Astrocyte (in vitro differentiated cells and primary cell): ENCODE measurements at regions not wholly inside any gene's neighbourhood (a gene's known extent, or its start where the extent isn't known, plus 50 kb on each side); places are given as distances from the start of the nearest gene placed in this dataset.

ENCODE experiments used
- DNase-seq: peaks from one replicate; pipeline ENCODE4 v3.0.0-alpha.2; 2010; ENCODE audit warnings: low read depth
- FAIRE-seq: peaks from 2 replicates; lab custom pipeline; 2011; peaks lifted over from hg19 to GRCh38; lab: Jason Lieb, UNC
- H2AFZ ChIP-seq: 2 replicates; pipeline ENCODE4 v1.6.0; 2012; ENCODE audit warnings: low read depth, low read length, inconsistent platforms
- H3K27ac ChIP-seq: 2 replicates; pipeline ENCODE4 v1.5.1; 2011; ENCODE audit warnings: low read depth, low read length, inconsistent platforms
- H3K27me3 ChIP-seq: 2 replicates; pipeline ENCODE4 v1.6.0; 2011; ENCODE audit warnings: low read length, inconsistent platforms; ENCODE audit not compliant: insufficient read depth
- H3K36me3 ChIP-seq: 2 replicates; pipeline ENCODE4 v1.5.1; 2011; ENCODE audit warnings: low read length, inconsistent platforms; ENCODE audit not compliant: insufficient read depth
- H3K4me1 ChIP-seq: 2 replicates; pipeline ENCODE4 v1.5.1; 2011; ENCODE audit warnings: low read length, inconsistent platforms; ENCODE audit not compliant: insufficient read depth
- H3K4me2 ChIP-seq: 2 replicates; pipeline ENCODE4 v1.6.0; 2012; ENCODE audit warnings: low read length, inconsistent platforms
- H3K4me3 ChIP-seq: 2 replicates; pipeline ENCODE4 v1.5.1; 2011; ENCODE audit warnings: low read depth, mild to moderate bottlenecking, low read length, inconsistent platforms; ENCODE audit not compliant: insufficient read depth
- H3K79me2 ChIP-seq: 2 replicates; pipeline ENCODE4 v1.6.0; 2012; ENCODE audit warnings: mild to moderate bottlenecking, low read length, inconsistent platforms; ENCODE audit not compliant: insufficient read depth
- H3K9ac ChIP-seq: 2 replicates; pipeline ENCODE4 v1.6.0; 2012; ENCODE audit warnings: mild to moderate bottlenecking, low read length, inconsistent platforms
- H3K9me3 ChIP-seq: 2 replicates; pipeline ENCODE4 v1.5.1; 2012; ENCODE audit warnings: low read depth, mild to moderate bottlenecking, low read length, inconsistent platforms; ENCODE audit not compliant: insufficient read depth
- H4K20me1 ChIP-seq: 2 replicates; pipeline ENCODE4 v1.6.0; 2012; ENCODE audit warnings: low read length, inconsistent platforms; ENCODE audit not compliant: insufficient read depth
- H3K27ac Mint-ChIP-seq: one replicate; pipeline ENCODE4 v1.8.0; 2021; ENCODE audit warnings: mild to moderate bottlenecking, mixed read lengths; ENCODE audit not compliant: unreplicated experiment
- H3K27me3 Mint-ChIP-seq: one replicate; pipeline ENCODE4 v1.8.0; 2021; ENCODE audit warnings: low read depth, mixed read lengths; ENCODE audit not compliant: unreplicated experiment
- H3K36me3 Mint-ChIP-seq: one replicate; pipeline ENCODE4 v1.8.0; 2021; ENCODE audit warnings: low read depth, mixed read lengths; ENCODE audit not compliant: unreplicated experiment
- H3K4me1 Mint-ChIP-seq: one replicate; pipeline ENCODE4 v1.8.0; 2021; ENCODE audit warnings: low read depth, mixed read lengths; ENCODE audit not compliant: unreplicated experiment
- H3K4me3 Mint-ChIP-seq: one replicate; pipeline ENCODE4 v1.8.0; 2021; ENCODE audit warnings: mild to moderate bottlenecking, moderate library complexity, mixed read lengths; ENCODE audit not compliant: unreplicated experiment
- H3K9me3 Mint-ChIP-seq: one replicate; pipeline ENCODE4 v1.8.0; 2021; ENCODE audit warnings: mild to moderate bottlenecking, mixed read lengths; ENCODE audit not compliant: unreplicated experiment
- EZH2 ChIP-seq: IDR thresholded peaks from 2 replicates; pipeline ENCODE4 v1.6.1; 2012; ENCODE audit warnings: mild to moderate bottlenecking, low read length, inconsistent platforms; ENCODE audit not compliant: insufficient read depth
- TF ChIP-seq, protein P1 (sequence below): IDR thresholded peaks from 2 replicates; pipeline ENCODE4 v1.5.1; 2011; ENCODE audit warnings: low read depth, mild to moderate bottlenecking, inconsistent platforms, low read length, moderate library complexity; ENCODE audit not compliant: insufficient read depth

DNA sequence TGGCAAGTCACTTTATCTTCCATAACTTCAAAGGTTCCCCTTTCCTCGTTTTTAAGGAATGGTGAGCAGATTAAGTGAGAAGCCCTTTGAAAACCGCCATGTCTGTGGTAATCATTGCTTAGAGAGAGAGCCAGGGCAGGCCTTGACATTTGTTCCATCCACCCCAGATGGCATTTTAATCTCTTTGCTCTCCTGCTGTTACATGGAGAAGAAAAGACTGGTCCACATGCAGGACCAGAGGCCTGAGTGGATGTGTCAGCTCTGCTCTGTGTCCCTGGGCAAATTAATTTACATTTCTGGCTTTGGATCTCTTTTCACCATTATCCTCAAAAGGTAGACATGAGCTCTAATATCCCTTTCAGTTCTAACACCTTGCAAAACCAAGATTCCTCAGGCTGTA is 157.3 kb upstream of the LPP start:
- Histone ChIP-seq H3K4me1 (peaks cover 20% of the 10 kb centered on the region), H3K27ac (no peak overlapping the region), H3K27me3 (no peaks in the 10 kb centered on the region), H3K79me2 (no peaks in the 10 kb centered on the region), H3K4me2 (no peak overlapping the region), H4K20me1 (no peaks in the 10 kb centered on the region), H3K4me3 (no peak overlapping the region), H2AFZ (no peak overlapping the region), H3K9ac (no peak overlapping the region), H3K9me3 (no peaks in the 10 kb centered on the region), H3K36me3 (no peaks in the 10 kb centered on the region)
- no peaks in the 10 kb centered on the region for H3K27me3 Mint-ChIP-seq
- H3K27ac Mint-ChIP-seq: no peak overlapping the region
- peaks cover 31% of the 10 kb centered on the region for H3K4me1 Mint-ChIP-seq
- peaks cover 2% of the 10 kb centered on the region for H3K9me3 Mint-ChIP-seq
- H3K4me3 Mint-ChIP-seq: no peak overlapping the region
- DNase-seq (no peak), FAIRE-seq (no peak)
- TF ChIP-seq EZH2: no peak
- TF ChIP-seq, protein P1, sequence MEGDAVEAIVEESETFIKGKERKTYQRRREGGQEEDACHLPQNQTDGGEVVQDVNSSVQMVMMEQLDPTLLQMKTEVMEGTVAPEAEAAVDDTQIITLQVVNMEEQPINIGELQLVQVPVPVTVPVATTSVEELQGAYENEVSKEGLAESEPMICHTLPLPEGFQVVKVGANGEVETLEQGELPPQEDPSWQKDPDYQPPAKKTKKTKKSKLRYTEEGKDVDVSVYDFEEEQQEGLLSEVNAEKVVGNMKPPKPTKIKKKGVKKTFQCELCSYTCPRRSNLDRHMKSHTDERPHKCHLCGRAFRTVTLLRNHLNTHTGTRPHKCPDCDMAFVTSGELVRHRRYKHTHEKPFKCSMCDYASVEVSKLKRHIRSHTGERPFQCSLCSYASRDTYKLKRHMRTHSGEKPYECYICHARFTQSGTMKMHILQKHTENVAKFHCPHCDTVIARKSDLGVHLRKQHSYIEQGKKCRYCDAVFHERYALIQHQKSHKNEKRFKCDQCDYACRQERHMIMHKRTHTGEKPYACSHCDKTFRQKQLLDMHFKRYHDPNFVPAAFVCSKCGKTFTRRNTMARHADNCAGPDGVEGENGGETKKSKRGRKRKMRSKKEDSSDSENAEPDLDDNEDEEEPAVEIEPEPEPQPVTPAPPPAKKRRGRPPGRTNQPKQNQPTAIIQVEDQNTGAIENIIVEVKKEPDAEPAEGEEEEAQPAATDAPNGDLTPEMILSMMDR: no peak
- H3K36me3 Mint-ChIP-seq: no peaks in the 10 kb centered on the region

DNA sequence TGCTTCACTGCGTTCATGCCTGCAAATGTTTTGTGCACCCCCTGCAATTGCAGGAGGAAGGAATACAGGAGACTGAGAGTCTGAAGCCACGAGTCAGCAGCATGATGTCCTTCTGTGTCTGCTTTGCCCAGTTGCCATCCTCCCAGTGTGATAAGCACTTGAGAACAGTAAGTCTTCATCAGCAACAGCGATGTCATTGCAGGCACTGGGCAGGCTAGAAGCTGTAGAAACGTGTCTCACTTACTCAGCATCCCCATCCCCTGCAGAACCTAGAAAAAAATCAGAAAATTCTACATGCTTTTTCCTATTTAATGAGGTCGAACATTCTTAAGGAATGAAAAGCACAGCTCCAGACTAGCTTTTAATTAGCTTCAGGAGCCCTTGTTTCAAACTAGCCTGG is 156.5 kb upstream of the LPP start:
- H2AFZ ChIP-seq: peak overlapping the region; percentile 9
- Mint-ChIP-seq H3K4me1 (peaks cover 31% of the 10 kb centered on the region), H3K27me3 (no peaks in the 10 kb centered on the region), H3K9me3 (peaks cover 2% of the 10 kb centered on the region), H3K36me3 (no peaks in the 10 kb centered on the region), H3K27ac (peak overlapping the region; percentile 67), H3K4me3 (no peak overlapping the region)
- no peak for TF ChIP-seq EZH2
- TF ChIP-seq, protein P1: no peak
- no peaks in the 10 kb centered on the region for H3K9me3 ChIP-seq
- FAIRE-seq (no peak), DNase-seq (peak; percentile 18)
- H3K79me2 ChIP-seq: no peaks in the 10 kb centered on the region
- no peaks in the 10 kb centered on the region for H3K36me3 ChIP-seq
- H3K27me3 ChIP-seq: no peaks in the 10 kb centered on the region
- no peak overlapping the region for H3K4me3 ChIP-seq
- no peaks in the 10 kb centered on the region for H4K20me1 ChIP-seq
- no peak overlapping the region for H3K9ac ChIP-seq
- no peak overlapping the region for H3K4me2 ChIP-seq
- peaks cover 20% of the 10 kb centered on the region for H3K4me1 ChIP-seq
- no peak overlapping the region for H3K27ac ChIP-seq

DNA sequence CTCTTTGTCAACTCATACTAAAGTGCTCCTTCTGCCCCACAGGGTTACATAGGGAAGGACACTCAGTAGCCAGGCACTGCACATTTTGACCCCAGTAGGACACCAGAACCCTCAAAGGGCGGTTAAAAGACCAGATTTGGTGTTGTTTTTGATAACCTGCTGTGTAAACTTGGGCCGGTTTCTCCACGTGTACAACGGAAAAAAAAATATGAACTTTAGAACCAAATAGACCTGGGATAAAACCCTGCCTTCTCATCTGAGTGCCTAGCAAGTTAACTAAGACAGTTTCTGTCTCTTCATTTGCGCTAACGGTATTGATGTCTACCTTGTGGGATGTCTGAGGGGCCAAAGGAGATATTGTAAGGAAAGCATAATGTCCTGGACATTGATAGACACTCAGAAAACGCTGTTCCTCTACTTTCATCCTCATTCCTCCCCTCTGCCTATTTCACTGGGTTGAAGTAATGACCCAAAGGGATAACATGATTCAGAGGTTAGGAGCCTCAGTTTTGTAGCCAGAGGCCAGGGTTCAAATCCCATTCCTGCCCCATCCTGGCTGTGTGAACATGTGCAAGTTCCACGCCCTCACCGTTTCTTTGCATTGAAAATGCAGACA is 155.9 kb upstream of the LPP start:
- Histone ChIP-seq H3K9me3 (no peaks in the 10 kb centered on the region), H3K4me2 (no peak overlapping the region), H3K9ac (no peak overlapping the region), H3K4me3 (no peak overlapping the region), H2AFZ (no peak overlapping the region), H3K27me3 (no peaks in the 10 kb centered on the region), H4K20me1 (no peaks in the 10 kb centered on the region), H3K36me3 (no peaks in the 10 kb centered on the region), H3K79me2 (no peaks in the 10 kb centered on the region), H3K27ac (no peak overlapping the region), H3K4me1 (peaks cover 20% of the 10 kb centered on the region)
- Mint-ChIP-seq H3K4me3 (no peak overlapping the region), H3K9me3 (peaks cover 2% of the 10 kb centered on the region), H3K4me1 (peaks cover 31% of the 10 kb centered on the region), H3K36me3 (no peaks in the 10 kb centered on the region), H3K27ac (peak overlapping the region; percentile 28), H3K27me3 (peaks cover under 1% of the 10 kb centered on the region)
- FAIRE-seq (no peak), DNase-seq (no peak)
- TF ChIP-seq, protein P1: no peak
- no peak for TF ChIP-seq EZH2
